Liver (tissue), 3 donors: ENCODE measurements at regions not wholly inside any gene's neighbourhood (a gene's known extent, or its start where the extent isn't known, plus 50 kb on each side); places are given as distances from the start of the nearest gene placed in this dataset.

Source experiments
- CTCF ChIP-seq: fragments of 150-350 bp; IDR thresholded peaks from 2 replicates; pipeline ENCODE4 v1.5.1; 2017; ENCODE audit warnings: improper control_type of control experiment, low read depth, low read length; ENCODE audit not compliant: missing input control
- EGR1 ChIP-seq, 2 donors: IDR thresholded peaks; 2 replicates each; pipeline ENCODE4 v1.6.1; 2016 to 2018; ENCODE audit warnings: antibody characterized with exemption in 2 of 2, low read depth in 2 of 2
- FOXA2 ChIP-seq: IDR thresholded peaks from 2 replicates; pipeline ENCODE4 v1.6.1; 2016; ENCODE audit warnings: antibody characterized with exemption
- SP1 ChIP-seq: IDR thresholded peaks from 2 replicates; pipeline ENCODE4 v1.6.1; 2018; ENCODE audit warnings: antibody characterized with exemption, mild to moderate bottlenecking
- donor health status: healthy.
- donor health status: healthy.

GRCh38 chr1:239527051-239527693, 140.8 kb downstream of the CHRM3 start:
- TF ChIP-seq EGR1 (IDR thresholded peaks at IDR 0.05; ENCODE audit: low read depth in 2 of 2) (no peak), SP1 (no peak), CTCF (no peak), FOXA2 (no peak)
